IPS DF 4.7 (cell line): ENCODE measurements at regions not wholly inside any gene's neighbourhood (a gene's known extent, or its start where the extent isn't known, plus 50 kb on each side); places are given as distances from the start of the nearest gene placed in this dataset.

Source experiments
- DNase-seq: peaks from one replicate; pipeline ENCODE4 v3.0.0-alpha.2; 2013; ENCODE audit warnings: low spot score; ENCODE audit errors: extremely low read depth

- DNase-seq: no peak
Observed at GRCh38 chr2:5515693-5516092, 176.5 kb upstream of the SOX11 start.

GRCh38 chr2:5519286-5519685 is 172.9 kb upstream of the SOX11 start:
- DNase-seq: no peak

GRCh38 chr2:5520463-5520972 is 171.7 kb upstream of the SOX11 start:
- no peak for DNase-seq

GRCh38 chr2:5521461-5521860 is 170.7 kb upstream of the SOX11 start:
- DNase-seq: no peak

- no peak for DNase-seq
Observed at GRCh38 chr2:5524551-5524950, 167.6 kb upstream of the SOX11 start.

- no peak for DNase-seq
Observed at GRCh38 chr2:5528706-5529105, 163.5 kb upstream of the SOX11 start.

GRCh38 chr2:5530011-5530696 is 162.0 kb upstream of the SOX11 start:
- no peak for DNase-seq

- no peak for DNase-seq
Observed at GRCh38 chr2:5535301-5535700, 156.9 kb upstream of the SOX11 start.

GRCh38 chr2:5537180-5537688 is 154.9 kb upstream of the SOX11 start:
- DNase-seq: no peak

GRCh38 chr2:5538313-5538712 is 153.9 kb upstream of the SOX11 start:
- no peak for DNase-seq

GRCh38 chr2:5538772-5539171 is 153.4 kb upstream of the SOX11 start:
- no peak for DNase-seq

GRCh38 chr2:5539282-5540165 is 152.7 kb upstream of the SOX11 start:
- DNase-seq: no peak

- no peak for DNase-seq
Observed at GRCh38 chr2:5540856-5541255, 151.3 kb upstream of the SOX11 start.

GRCh38 chr2:5544205-5544786 is 147.9 kb upstream of the SOX11 start:
- no peak for DNase-seq

- DNase-seq: no peak
Observed at GRCh38 chr2:5546181-5546580, 146.0 kb upstream of the SOX11 start.

- no peak for DNase-seq
Observed at GRCh38 chr2:5548991-5549715, 143.0 kb upstream of the SOX11 start.

- no peak for DNase-seq
Observed at GRCh38 chr2:5549771-5550170, 142.4 kb upstream of the SOX11 start.

- DNase-seq: no peak
Observed at GRCh38 chr2:5555636-5556035, 136.5 kb upstream of the SOX11 start.

GRCh38 chr2:5561006-5561405 is 131.2 kb upstream of the SOX11 start:
- no peak for DNase-seq

GRCh38 chr2:5562426-5562825 is 129.8 kb upstream of the SOX11 start:
- DNase-seq: no peak

- no peak for DNase-seq
Observed at GRCh38 chr2:5562865-5563264, 129.3 kb upstream of the SOX11 start.
